H1 (cell line): ENCODE measurements at regions not wholly inside any gene's neighbourhood (a gene's known extent, or its start where the extent isn't known, plus 50 kb on each side); places are given as distances from the start of the nearest gene placed in this dataset.

Experiments
- BCL11A ChIP-seq, 2 experiments: IDR thresholded peaks; one replicate each; pipeline ENCODE4 v1.6.1; 2011; ENCODE audit warnings: low read depth in 2 of 2, low read length in 2 of 2, mild to moderate bottlenecking in 2 of 2
- CEBPB ChIP-seq: IDR thresholded peaks from 2 replicates; pipeline ENCODE4 v1.6.1; 2012; ENCODE audit warnings: low read depth, low read length
- CREB1 ChIP-seq: IDR thresholded peaks from 2 replicates; pipeline ENCODE4 v1.6.1; 2012; ENCODE audit warnings: inconsistent platforms
- EZH2 ChIP-seq: fragments of 200-600 bp; sonication (generic); IDR thresholded peaks from 2 replicates; pipeline ENCODE4 v1.7.1; 2012; ENCODE audit warnings: low read depth, mild to moderate bottlenecking, moderate library complexity, low read length, inconsistent platforms; ENCODE audit not compliant: severe bottlenecking
- POLR2A ChIP-seq, 2 experiments: IDR thresholded peaks; 1 replicate in 1 of 2; 2 replicates in 1 of 2; pipeline ENCODE4 v1.6.1; 2011; ENCODE audit warnings: low read depth in 2 of 2, low read length in 2 of 2, mild to moderate bottlenecking in 2 of 2; ENCODE audit errors: control extremely low read depth in 1 of 2
- POLR2AphosphoS5 ChIP-seq: IDR thresholded peaks from 2 replicates; pipeline ENCODE4 v1.6.1; 2011; ENCODE audit warnings: low read depth, low read length
- RAD21 ChIP-seq, 2 experiments: IDR thresholded peaks in 1 of 2; conservative IDR thresholded peaks in 1 of 2; 2 replicates each; pipeline ENCODE4 v1.6.1; 2011; ENCODE audit warnings: low read depth in 2 of 2, low read length in 2 of 2, improper control_type of control experiment in 1 of 2, inconsistent platforms in 1 of 2, mild to moderate bottlenecking in 1 of 2, moderate library complexity in 1 of 2
- SP1 ChIP-seq: IDR thresholded peaks from 2 replicates; pipeline ENCODE4 v1.6.1; 2011; ENCODE audit warnings: low read depth, low read length
- TEAD4 ChIP-seq: IDR thresholded peaks from 2 replicates; pipeline ENCODE4 v1.6.1; 2012; ENCODE audit warnings: low read depth, low read length, inconsistent platforms, mixed read lengths
- TF ChIP-seq, protein P1 (sequence below), 3 experiments: IDR thresholded peaks; 1 replicate in 2 of 3; 2 replicates in 1 of 3; pipeline versions ENCODE4 v1.5.1 to v1.6.1; 2011; ENCODE audit warnings: low read length in 3 of 3, mild to moderate bottlenecking in 3 of 3, inconsistent platforms in 2 of 3, low read depth in 1 of 3, moderate library complexity in 1 of 3; ENCODE audit not compliant: insufficient read depth in 1 of 3; ENCODE audit errors: control extremely low read depth in 1 of 3

DNA sequence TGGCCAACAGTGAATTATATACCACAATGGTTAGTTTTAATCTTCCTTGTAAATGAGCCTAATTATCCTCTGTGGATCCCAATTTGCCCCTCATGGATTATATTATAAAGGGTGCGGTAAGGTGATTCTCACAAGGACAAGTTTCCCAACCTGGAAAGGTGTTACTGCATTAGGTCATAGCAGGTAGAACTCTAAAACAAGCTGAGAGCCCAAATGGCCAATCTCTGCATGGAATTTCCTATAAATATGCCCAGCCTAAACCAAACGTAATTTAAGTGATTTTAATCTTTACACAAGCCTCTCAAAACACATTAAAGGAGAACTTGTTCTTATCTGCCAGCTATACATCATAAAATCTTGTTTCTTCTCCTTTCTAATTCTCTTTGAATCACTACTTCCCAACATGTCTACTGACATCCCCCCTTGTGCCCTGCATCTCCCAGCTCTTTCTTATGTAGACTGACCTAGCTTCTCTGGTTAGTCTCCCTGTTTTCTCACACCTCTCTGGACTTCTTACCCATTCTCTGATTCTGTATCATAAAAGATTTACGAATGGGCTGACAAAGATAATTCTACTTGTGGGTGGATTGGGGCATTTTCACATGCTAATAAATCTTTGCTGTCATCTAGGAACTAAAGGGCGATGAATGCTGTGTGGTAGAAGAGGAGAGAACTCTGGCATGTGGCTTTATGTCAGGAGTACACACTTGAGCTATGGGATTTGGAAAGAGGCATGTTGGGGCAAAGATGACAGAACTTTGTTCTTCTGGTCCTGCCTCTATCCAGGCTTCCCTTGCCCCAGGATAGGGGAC lies 94.3 kb upstream of the PGRMC2 start:
- no peak for TF ChIP-seq POLR2AphosphoS5
- TF ChIP-seq BCL11A (IDR thresholded peaks at IDR 0.05; ENCODE audit: low read depth in 2 of 2, low read length in 2 of 2): no peak
- TF ChIP-seq, protein P1, sequence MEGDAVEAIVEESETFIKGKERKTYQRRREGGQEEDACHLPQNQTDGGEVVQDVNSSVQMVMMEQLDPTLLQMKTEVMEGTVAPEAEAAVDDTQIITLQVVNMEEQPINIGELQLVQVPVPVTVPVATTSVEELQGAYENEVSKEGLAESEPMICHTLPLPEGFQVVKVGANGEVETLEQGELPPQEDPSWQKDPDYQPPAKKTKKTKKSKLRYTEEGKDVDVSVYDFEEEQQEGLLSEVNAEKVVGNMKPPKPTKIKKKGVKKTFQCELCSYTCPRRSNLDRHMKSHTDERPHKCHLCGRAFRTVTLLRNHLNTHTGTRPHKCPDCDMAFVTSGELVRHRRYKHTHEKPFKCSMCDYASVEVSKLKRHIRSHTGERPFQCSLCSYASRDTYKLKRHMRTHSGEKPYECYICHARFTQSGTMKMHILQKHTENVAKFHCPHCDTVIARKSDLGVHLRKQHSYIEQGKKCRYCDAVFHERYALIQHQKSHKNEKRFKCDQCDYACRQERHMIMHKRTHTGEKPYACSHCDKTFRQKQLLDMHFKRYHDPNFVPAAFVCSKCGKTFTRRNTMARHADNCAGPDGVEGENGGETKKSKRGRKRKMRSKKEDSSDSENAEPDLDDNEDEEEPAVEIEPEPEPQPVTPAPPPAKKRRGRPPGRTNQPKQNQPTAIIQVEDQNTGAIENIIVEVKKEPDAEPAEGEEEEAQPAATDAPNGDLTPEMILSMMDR (IDR thresholded peaks at IDR 0.05; ENCODE audit: control extremely low read depth in 1 of 3, insufficient read depth in 1 of 3, low read depth in 1 of 3, low read length in 3 of 3): no peak
- TF ChIP-seq CEBPB: no peak
- TF ChIP-seq CREB1: no peak
- no peak for TF ChIP-seq EZH2
- TF ChIP-seq SP1: no peak
- TF ChIP-seq POLR2A (IDR thresholded peaks at IDR 0.05; ENCODE audit: control extremely low read depth in 1 of 2, low read depth in 2 of 2, low read length in 2 of 2): no peak
- no peak for TF ChIP-seq RAD21 (IDR thresholded peaks at IDR 0.05 in 1 of 2, conservative IDR thresholded peaks at IDR 0.05 in 1 of 2; ENCODE audit: low read depth in 2 of 2, low read length in 2 of 2)
- TF ChIP-seq TEAD4: no peak
